Endothelial cell of umbilical vein (primary cell): ENCODE measurements at regions not wholly inside any gene's neighbourhood (a gene's known extent, or its start where the extent isn't known, plus 50 kb on each side); places are given as distances from the start of the nearest gene placed in this dataset.

Source experiments
- BruUV-seq: library from RNA; stranded (reverse); fragments of 400-500 nt; replicated peaks from 2 replicates; lab custom pipeline; 2021; lab: Mats Ljungman, UMichigan
- CTCF ChIA-PET: fragments of 300-600, 350-600 bp; sonication (Branson Sonifier 250); formaldehyde crosslinking; loops from one replicate; lab custom pipeline; 2021; ENCODE audit warnings: antibody characterized with exemption, inconsistent platforms; lab: Charles Lee
- POLR2A ChIA-PET: fragments of 300-600, 350-600 bp; sonication (Branson Sonifier 250); formaldehyde crosslinking; loops from one replicate; lab custom pipeline; 2021; ENCODE audit warnings: antibody characterized with exemption, inconsistent platforms; lab: Charles Lee
- DNase-seq: peaks from one replicate; pipeline ENCODE4 v3.0.0-alpha.2; 2011; ENCODE audit warnings: low read depth, low spot score
- FAIRE-seq: peaks from 2 replicates; lab custom pipeline; 2011; peaks lifted over from hg19 to GRCh38; lab: Jason Lieb, UNC
- H2AFZ ChIP-seq: 2 replicates; pipeline ENCODE4 v1.6.0; 2012; ENCODE audit warnings: low read depth, low read length, control low read depth, inconsistent platforms
- H3K27ac ChIP-seq: 2 replicates; pipeline ENCODE4 v1.5.1; 2011; ENCODE audit warnings: low read depth, mild to moderate bottlenecking, control low read depth, low read length, moderate library complexity; ENCODE audit not compliant: insufficient read depth
- H3K27me3 ChIP-seq, 2 experiments: 2 replicates each; pipeline versions ENCODE4 v1.6.0 to v1.6.1; 2011; ENCODE audit warnings: low read length in 2 of 2, mixed read lengths in 1 of 2; ENCODE audit not compliant: control insufficient read depth in 2 of 2, insufficient read depth in 2 of 2
- H3K36me3 ChIP-seq, 2 experiments: 2 replicates in 1 of 2; 3 replicates in 1 of 2; pipeline ENCODE4 v1.5.1; 2011; ENCODE audit warnings: low read length in 2 of 2, mild to moderate bottlenecking in 1 of 2, moderate library complexity in 1 of 2; ENCODE audit not compliant: control insufficient read depth in 2 of 2, insufficient read depth in 2 of 2; ENCODE audit errors: extremely low read depth in 1 of 2
- H3K4me1 ChIP-seq: 3 replicates; pipeline ENCODE4 v1.5.1; 2011; ENCODE audit warnings: mild to moderate bottlenecking, low read length; ENCODE audit not compliant: control insufficient read depth, insufficient read depth; ENCODE audit errors: extremely low read depth
- H3K4me2 ChIP-seq: 2 replicates; pipeline ENCODE4 v1.6.1; 2011; ENCODE audit warnings: low read length, control low read depth, mixed read lengths; ENCODE audit not compliant: insufficient read depth
- H3K4me3 ChIP-seq, 3 experiments: fragments of 200-600 bp in 1 of 3; sonication (generic), shearing (Covaris generic) in 1 of 3; replicated peaks in 1 of 3; 2 replicates each; pipeline ENCODE4 v1.5.1; 2011 to 2016; ENCODE audit warnings: control low read depth in 3 of 3, low read length in 3 of 3, mild to moderate bottlenecking in 2 of 3, inconsistent platforms in 1 of 3, low read depth in 1 of 3, moderate library complexity in 1 of 3; ENCODE audit not compliant: insufficient read depth in 1 of 3
- H3K79me2 ChIP-seq: 2 replicates; pipeline ENCODE4 v1.6.0; 2012; ENCODE audit warnings: low read length, inconsistent platforms; ENCODE audit not compliant: control insufficient read depth, insufficient read depth
- H3K9ac ChIP-seq: replicated peaks from 2 replicates; pipeline ENCODE3; 2011; ENCODE audit warnings: low read length, control low read depth; ENCODE audit not compliant: insufficient read depth; ENCODE audit errors: extremely low read depth
- H3K9me1 ChIP-seq: replicated peaks from 3 replicates; pipeline ENCODE4 v1.6.0; 2011; ENCODE audit warnings: mild to moderate bottlenecking, low read length; ENCODE audit not compliant: control insufficient read depth, insufficient read depth; ENCODE audit errors: extremely low read depth
- H3K9me3 ChIP-seq: replicated peaks from 2 replicates; pipeline ENCODE4 v1.5.1; 2012; ENCODE audit warnings: low read length, inconsistent platforms; ENCODE audit not compliant: control insufficient read depth, insufficient read depth
- H4K20me1 ChIP-seq: replicated peaks from 2 replicates; pipeline ENCODE3; 2011; ENCODE audit warnings: mild to moderate bottlenecking, low read length; ENCODE audit not compliant: control insufficient read depth, insufficient read depth; ENCODE audit errors: extremely low read depth
- EZH2 ChIP-seq: IDR thresholded peaks from 2 replicates; pipeline ENCODE4 v1.6.1; 2012; ENCODE audit warnings: borderline replicate concordance, low read depth, mild to moderate bottlenecking, moderate library complexity, low read length, inconsistent platforms; ENCODE audit not compliant: severe bottlenecking
- FOS ChIP-seq: IDR thresholded peaks from 2 replicates; pipeline ENCODE4 v1.6.1; 2011; ENCODE audit warnings: mild to moderate bottlenecking, low read length, moderate library complexity, borderline replicate concordance; ENCODE audit not compliant: insufficient read depth
- GATA2 ChIP-seq: IDR thresholded peaks from 2 replicates; pipeline ENCODE4 v1.7.0; 2011; ENCODE audit warnings: low read depth, mild to moderate bottlenecking, moderate library complexity, mixed read lengths, low read length; ENCODE audit not compliant: insufficient read length, insufficient read depth
- JUN ChIP-seq: IDR thresholded peaks from 2 replicates; pipeline ENCODE4 v1.6.1; 2011; ENCODE audit warnings: borderline replicate concordance, low read depth; ENCODE audit not compliant: insufficient read length, insufficient read depth
- MYC ChIP-seq: IDR thresholded peaks from one replicate; pipeline ENCODE4 v1.6.1; 2011; ENCODE audit warnings: mild to moderate bottlenecking, low read depth, low read length
- POLR2A ChIP-seq: IDR thresholded peaks from 2 replicates; pipeline ENCODE4 v1.6.1; 2012; ENCODE audit warnings: low read depth, mild to moderate bottlenecking, control low read depth, low read length
- POLR2AphosphoS5 ChIP-seq: IDR thresholded peaks from 2 replicates; pipeline ENCODE4 v1.6.1; 2012; ENCODE audit warnings: low read depth, mild to moderate bottlenecking, control low read depth, low read length, moderate library complexity; ENCODE audit not compliant: insufficient read depth
- dilution Hi-C: fragments of 300-500 bp; cut with MboI; formaldehyde crosslinking; loops from one replicate; pipeline ENCODE4 v1.15.0; 2019; ENCODE audit warnings: low sequenced_read_pairs; ENCODE audit not compliant: extremely low pct_ligation_motif_present
- intact Hi-C: fragments of 100-400 bp; cut with micrococcal nuclease; formaldehyde crosslinking; loops from one replicate; pipeline ENCODE4 v1.10.0; 2022
- TF ChIP-seq, protein P1 (sequence below): IDR thresholded peaks from 2 replicates; pipeline ENCODE4 v1.6.1; 2011; ENCODE audit not compliant: insufficient read depth, insufficient read length
- TF ChIP-seq, protein P2 (sequence below), 2 donors: IDR thresholded peaks; 1 replicate in 1 of 2; 2 replicates in 1 of 2; pipeline ENCODE4 v1.5.1; 2011; ENCODE audit warnings: low read length in 2 of 2, mild to moderate bottlenecking in 2 of 2, moderate library complexity in 2 of 2, control low read depth in 1 of 2, inconsistent platforms in 1 of 2, low read depth in 1 of 2; ENCODE audit not compliant: insufficient read depth in 1 of 2; ENCODE audit errors: extremely low read depth in 1 of 2

DNA sequence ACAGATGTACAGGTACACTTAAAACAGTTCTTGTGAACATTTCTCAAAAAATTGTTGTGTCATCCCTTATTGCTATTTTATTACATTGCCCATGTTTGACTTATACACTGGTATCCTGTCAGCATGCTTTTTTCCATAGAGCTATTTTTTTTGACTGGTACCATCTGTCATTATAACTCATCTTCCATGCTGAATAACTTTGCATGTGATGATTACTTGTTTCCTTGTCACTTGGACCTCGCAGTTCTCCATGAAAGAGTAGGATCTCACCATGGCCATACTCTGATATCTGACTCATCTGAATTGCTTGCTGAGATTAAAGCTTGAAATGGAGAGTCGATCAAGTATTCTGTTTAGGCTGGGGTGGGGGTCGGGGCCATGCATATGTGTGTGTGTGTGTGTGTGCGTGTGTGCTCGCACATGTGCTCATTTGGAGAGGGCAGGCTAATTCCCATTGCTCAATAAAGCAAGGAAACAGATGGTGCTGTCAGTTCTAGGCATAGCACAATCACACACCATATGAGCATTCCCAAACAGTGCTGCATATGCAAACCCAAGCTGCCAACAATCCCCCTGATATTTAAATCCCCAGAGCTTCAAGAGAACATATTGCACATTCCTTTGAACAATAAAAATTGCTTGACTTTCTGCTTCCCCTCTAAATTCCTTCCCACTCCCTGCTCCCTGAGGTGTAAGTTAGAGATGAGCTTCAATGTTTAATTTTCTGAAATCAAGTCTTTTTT lies 62.9 kb downstream of the NHLRC3 start:
- TF ChIP-seq POLR2A (no peak), POLR2AphosphoS5 (no peak), JUN (no peak), MYC (no peak), GATA2 (no peak)
- no peaks in the 10 kb centered on the region for H3K79me2 ChIP-seq
- BruUV-seq = no TSS peak
- no peak overlapping the region for H3K27ac ChIP-seq
- CTCF ChIA-PET = interaction anchor here (1.0 kb wide), 1 partner anchor 515 kb away, joined by 3 read pairs; no protein-coding TSS in a partner anchor
- H3K9me3 ChIP-seq = no peaks in the 10 kb centered on the region
- no peaks in the 10 kb centered on the region for H3K9me1 ChIP-seq
- dilution Hi-C loops (no loop called here), intact Hi-C loops (no loop called here)
- POLR2A ChIA-PET = no interaction called here
- no peaks in the 10 kb centered on the region for H3K4me1 ChIP-seq
- FAIRE-seq (no peak), DNase-seq (no peak)
- no peaks in the 10 kb centered on the region for H3K36me3 ChIP-seq
- no peak overlapping the region for H3K4me2 ChIP-seq
- H3K4me3 ChIP-seq = no peak overlapping the region
- H2AFZ ChIP-seq = no peak overlapping the region
- H3K27me3 ChIP-seq = peaks cover 0 to 2% of the 10 kb centered on the region in 2 experiments
- H3K9ac ChIP-seq = no peak overlapping the region
- H4K20me1 ChIP-seq = no peaks in the 10 kb centered on the region

DNA sequence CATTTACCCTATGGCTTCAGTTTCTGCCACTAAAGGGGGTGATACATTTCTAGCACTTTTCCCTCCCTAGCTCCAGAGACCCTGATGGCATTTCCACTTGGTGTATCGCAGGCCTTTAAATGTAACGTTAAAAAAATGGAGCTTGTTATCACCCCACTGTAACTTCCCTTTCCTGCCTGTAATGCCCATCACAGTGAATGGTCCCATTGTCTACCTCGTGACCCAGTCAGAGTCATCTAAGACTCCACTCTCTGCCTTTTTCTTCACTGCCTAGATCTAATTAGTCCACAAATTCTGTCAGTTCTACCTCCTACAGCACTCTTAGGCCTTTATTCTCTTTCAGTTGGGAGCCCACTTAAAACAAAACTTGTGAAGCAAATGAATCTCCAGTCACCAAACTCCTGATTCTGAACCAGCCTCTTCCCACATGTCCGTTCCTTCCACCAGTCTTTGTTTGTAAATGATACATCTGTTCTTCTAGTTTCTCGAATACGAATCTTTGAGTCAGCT lies 64.8 kb downstream of the NHLRC3 start:
- FAIRE-seq = no peak
- Histone ChIP-seq H2AFZ (no peak overlapping the region), H3K4me2 (no peak overlapping the region), H3K36me3 (no peaks in the 10 kb centered on the region), H3K4me1 (no peaks in the 10 kb centered on the region), H3K27me3 (peaks cover 0 to 11% of the 10 kb centered on the region in 2 experiments), H3K4me3 (no peak overlapping the region), H3K79me2 (no peaks in the 10 kb centered on the region), H3K9ac (no peak overlapping the region), H3K27ac (no peak overlapping the region), H4K20me1 (no peaks in the 10 kb centered on the region), H3K9me3 (no peaks in the 10 kb centered on the region), H3K9me1 (no peaks in the 10 kb centered on the region)
- TF ChIP-seq POLR2AphosphoS5 = no peak
- TF ChIP-seq POLR2A = no peak
- TF ChIP-seq JUN = no peak
- no peak for TF ChIP-seq EZH2
- TF ChIP-seq GATA2 = no peak
- no peak for TF ChIP-seq FOS
- TF ChIP-seq, protein P1, sequence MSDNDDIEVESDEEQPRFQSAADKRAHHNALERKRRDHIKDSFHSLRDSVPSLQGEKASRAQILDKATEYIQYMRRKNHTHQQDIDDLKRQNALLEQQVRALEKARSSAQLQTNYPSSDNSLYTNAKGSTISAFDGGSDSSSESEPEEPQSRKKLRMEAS = no peak
- TF ChIP-seq MYC = no peak
- TF ChIP-seq, protein P2, sequence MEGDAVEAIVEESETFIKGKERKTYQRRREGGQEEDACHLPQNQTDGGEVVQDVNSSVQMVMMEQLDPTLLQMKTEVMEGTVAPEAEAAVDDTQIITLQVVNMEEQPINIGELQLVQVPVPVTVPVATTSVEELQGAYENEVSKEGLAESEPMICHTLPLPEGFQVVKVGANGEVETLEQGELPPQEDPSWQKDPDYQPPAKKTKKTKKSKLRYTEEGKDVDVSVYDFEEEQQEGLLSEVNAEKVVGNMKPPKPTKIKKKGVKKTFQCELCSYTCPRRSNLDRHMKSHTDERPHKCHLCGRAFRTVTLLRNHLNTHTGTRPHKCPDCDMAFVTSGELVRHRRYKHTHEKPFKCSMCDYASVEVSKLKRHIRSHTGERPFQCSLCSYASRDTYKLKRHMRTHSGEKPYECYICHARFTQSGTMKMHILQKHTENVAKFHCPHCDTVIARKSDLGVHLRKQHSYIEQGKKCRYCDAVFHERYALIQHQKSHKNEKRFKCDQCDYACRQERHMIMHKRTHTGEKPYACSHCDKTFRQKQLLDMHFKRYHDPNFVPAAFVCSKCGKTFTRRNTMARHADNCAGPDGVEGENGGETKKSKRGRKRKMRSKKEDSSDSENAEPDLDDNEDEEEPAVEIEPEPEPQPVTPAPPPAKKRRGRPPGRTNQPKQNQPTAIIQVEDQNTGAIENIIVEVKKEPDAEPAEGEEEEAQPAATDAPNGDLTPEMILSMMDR (IDR thresholded peaks at IDR 0.05; ENCODE audit: extremely low read depth in 1 of 2, insufficient read depth in 1 of 2, low read depth in 1 of 2, low read length in 2 of 2) = no peak
- ChIA-PET CTCF (interaction anchor here (1.2 kb wide), 2 partner anchors 52 to 509 kb away, joined by 4 read pairs; no protein-coding TSS in a partner anchor), POLR2A (no interaction called here)
- dilution Hi-C loops = no loop called here
- no peak for DNase-seq
- no TSS peak for BruUV-seq
- intact Hi-C loops = no loop called here
